Ammon's horn (tissue), 1 donor: ENCODE measurements at regions not wholly inside any gene's neighbourhood (a gene's known extent, or its start where the extent isn't known, plus 50 kb on each side); places are given as distances from the start of the nearest gene placed in this dataset.
A peak's percentile ranks its signal among the peaks of the same experiment; 100 is the strongest.

Source experiments
- DNase-seq: peaks from one replicate; pipeline ENCODE4 v3.0.0-alpha.2; 2016; ENCODE audit warnings: low spot score

GRCh38 chr1:57996400-57996799 is 550.1 kb downstream of the OMA1 start:
- no peak for DNase-seq

DNA sequence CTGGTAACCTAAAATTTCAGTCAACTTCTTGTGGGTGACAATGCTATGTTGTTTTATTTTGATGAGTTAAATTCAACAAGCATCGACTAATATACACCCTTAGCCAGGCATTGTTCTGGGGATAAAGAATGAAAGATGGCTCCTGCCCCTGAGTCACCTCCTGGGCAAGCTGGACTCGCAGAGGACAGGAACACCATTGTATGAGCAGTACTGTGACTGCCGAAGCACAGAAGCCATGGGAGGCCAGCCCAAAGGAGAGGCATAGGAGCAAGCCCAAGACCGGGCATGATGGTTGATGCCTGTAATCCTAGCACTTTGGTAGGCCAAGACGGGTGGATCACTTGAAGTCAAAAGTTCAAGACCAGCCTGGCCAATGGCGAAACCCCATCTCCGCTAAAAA is 555.2 kb downstream of the OMA1 start:
- no peak for DNase-seq

GRCh38 chr1:57989877-57990276 is 556.6 kb downstream of the OMA1 start:
- DNase-seq = no peak

DNA sequence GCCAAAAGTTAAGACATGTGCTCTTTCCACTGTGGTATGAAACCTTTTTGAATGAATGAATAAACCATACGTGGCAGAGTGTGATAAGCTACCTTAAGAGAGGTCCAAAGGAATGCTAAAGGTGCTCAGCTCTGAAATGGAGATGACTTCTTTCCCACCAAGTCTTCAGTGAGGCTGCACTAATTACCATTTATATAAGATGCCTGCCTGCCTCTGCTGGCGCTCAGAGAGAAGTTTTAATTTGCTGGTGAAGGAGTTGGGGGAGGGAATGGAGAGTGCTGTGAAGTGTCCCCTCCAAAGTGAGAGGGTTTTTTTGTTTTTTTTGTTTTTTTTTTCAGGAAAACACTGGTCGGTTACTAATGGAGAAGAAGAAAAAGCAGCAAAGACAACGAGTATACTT is 559.0 kb downstream of the OMA1 start:
- DNase-seq = no peak

- DNase-seq = peak; percentile 12
These were observed 560.1 kb downstream of the OMA1 start for GRCh38 chr1:57986432-57986831.

- no peak for DNase-seq
These were observed 560.4 kb upstream of the DAB1 start for GRCh38 chr1:57984277-57984676.

- no peak for DNase-seq
These were observed 559.6 kb upstream of the DAB1 start for GRCh38 chr1:57983441-57983840.

GRCh38 chr1:57982852-57983251 is 559.0 kb upstream of the DAB1 start:
- no peak for DNase-seq

DNA sequence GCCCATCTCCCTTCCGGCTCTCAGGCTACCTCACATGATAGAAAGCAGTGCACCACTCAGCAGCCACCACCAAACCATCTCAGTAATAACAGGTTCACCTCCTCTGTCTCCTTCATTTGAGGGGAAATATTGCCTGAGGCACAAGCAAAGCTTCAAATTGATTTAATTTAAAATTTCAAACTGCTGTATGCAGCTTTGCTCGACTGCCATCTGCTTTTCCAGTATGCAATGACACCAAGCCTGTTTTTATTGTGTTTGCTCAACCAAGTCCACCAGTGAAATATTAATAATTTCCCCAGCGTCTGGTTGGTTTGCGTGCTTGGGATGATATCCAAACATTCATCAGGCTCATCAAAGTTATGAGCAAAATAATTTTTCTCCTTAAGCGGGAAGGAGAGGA is 552.4 kb upstream of the DAB1 start:
- peak; percentile 22 for DNase-seq

DNA sequence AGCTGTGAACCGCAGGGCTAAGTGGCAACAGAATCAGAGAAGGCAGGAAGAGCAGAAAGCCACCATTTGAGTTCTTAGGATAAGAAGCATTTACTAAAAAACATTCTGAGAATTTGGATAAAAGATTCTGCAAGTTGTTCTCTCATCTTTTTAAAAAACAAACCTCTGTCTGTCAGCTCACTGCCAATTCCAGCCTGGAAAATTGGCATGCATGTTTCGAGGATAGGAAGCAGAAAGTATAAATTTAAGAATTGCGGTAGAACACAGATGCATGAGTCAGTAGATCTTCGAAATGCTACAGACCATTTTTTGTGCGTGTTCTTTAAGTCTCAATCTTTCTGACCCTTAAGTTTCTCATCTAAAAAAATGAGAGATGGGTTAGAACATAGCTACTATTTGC is 544.5 kb upstream of the DAB1 start:
- DNase-seq = no peak

GRCh38 chr1:57966751-57967406 is 543.0 kb upstream of the DAB1 start:
- DNase-seq = no peak

- no peak for DNase-seq
These were observed 542.5 kb upstream of the DAB1 start for GRCh38 chr1:57966340-57966739.

- no peak for DNase-seq
These were observed 539.7 kb upstream of the DAB1 start for GRCh38 chr1:57963581-57963980.

GRCh38 chr1:57959531-57960241 is 535.8 kb upstream of the DAB1 start:
- peak; percentile 82 for DNase-seq

GRCh38 chr1:57957576-57957975 is 533.7 kb upstream of the DAB1 start:
- DNase-seq = no peak

DNA sequence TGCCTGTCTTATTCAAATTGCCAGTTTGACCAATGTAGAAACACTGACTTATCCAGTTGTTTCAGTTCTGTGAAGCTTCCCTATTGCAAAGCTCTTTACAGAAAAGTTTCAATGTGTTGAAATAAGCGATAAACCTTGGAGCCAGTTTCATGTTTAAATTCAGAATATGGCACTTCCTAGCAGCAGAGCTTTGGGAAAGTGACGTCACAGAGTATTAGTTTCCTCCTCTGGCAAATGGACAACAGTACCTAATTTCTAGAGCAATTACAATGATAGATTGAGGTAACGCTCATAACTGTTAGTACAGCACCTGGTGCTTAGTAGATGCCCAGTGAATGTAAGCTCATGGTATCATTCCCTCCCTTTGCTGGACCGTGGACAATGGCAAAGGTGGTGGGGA is 527.5 kb upstream of the DAB1 start:
- DNase-seq = no peak

DNA sequence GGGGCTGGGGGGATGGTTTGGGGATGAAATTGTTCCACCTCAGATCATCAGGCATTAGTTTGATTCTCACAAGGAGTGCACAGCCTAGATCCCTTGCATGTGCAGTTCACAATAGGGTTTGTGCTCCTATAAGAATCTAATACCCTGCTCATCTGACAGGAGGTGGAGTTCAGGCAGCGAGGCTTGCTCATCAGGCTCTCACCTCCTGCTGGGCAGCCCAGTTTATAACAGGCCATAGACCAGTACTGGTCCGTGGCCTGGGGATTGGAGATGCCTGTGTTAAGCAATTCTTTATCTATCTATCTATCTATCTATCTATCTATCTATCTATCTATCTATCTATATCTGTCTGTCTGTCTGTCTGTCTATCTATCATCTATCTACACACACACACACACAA is 525.3 kb upstream of the DAB1 start:
- DNase-seq = no peak

DNA sequence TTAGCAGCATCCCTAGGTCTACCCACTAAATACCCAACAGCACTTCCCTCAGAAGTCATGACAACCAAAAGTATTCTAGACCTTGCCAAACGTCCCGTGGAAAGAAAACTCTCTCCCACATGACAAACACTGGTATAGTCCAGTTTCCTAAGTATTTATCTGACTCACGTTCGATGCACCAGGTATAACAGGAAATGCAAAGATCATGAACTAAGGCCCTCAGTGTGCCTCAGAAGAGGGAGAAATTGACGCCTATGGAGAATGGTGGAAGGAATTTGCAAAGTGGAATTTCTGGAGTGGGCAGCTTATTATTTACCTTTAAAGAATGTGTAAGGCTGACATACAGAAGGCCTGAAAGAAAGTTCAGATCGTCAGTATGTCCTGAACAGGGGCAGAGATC is 523.6 kb upstream of the DAB1 start:
- DNase-seq = no peak

DNA sequence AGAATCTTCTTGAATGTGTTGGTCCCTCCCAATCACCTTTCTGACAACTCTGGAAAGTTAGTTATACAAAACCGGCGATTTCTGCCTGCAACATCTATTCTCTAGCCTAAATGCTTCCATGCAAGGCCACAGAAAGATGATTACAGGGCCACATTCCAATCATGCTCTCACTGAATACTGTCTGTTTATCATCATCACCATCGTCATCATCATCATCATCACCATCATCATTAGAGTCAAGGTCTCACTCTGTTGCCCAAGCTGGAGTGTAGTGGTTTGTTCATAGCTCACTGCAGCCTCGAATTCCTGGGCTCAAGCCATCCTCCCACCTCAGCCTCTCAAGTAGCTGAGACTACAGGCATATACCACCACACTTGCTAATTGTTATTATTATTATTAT is 521.2 kb upstream of the DAB1 start:
- no peak for DNase-seq

DNA sequence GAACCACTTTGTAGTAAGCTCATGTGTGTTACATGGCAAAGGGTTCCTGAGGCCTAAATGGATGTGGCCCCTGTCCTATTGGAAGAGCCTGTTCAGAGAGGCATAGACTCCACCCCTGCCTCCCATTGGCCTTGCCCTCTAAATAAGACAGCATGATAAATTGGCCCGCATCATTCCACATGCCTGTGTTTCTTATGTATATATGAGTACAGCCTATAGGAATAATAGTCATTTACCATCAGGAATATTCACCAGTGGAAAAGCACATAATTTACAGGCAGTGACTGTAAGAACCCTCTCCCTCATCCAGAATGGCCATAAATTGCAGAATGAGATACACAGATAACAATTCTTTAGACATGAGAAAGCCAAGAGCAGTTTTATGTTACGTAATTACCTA is 519.5 kb upstream of the DAB1 start:
- no peak for DNase-seq

- DNase-seq = no peak
These were observed 510.9 kb upstream of the DAB1 start for GRCh38 chr1:57934745-57935144.

DNA sequence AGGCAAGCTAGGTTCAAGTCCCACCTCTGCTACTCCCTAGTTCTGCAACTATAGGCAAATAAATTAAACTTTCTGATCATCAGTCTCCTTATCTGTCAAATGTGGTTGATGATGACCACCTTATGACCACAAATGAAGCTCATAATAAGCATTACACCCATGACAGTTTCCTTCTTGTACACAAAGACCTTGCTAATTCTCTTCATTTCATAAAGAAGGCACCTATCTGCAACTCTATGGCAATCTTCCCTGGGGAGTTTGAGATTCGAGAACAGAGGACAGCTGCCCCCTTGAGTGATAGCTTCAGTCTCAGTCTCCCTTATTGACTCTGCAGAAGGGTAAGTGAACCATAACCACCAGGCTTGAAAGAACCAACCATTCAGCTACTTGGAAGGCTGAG is 503.1 kb upstream of the DAB1 start:
- DNase-seq = no peak

DNA sequence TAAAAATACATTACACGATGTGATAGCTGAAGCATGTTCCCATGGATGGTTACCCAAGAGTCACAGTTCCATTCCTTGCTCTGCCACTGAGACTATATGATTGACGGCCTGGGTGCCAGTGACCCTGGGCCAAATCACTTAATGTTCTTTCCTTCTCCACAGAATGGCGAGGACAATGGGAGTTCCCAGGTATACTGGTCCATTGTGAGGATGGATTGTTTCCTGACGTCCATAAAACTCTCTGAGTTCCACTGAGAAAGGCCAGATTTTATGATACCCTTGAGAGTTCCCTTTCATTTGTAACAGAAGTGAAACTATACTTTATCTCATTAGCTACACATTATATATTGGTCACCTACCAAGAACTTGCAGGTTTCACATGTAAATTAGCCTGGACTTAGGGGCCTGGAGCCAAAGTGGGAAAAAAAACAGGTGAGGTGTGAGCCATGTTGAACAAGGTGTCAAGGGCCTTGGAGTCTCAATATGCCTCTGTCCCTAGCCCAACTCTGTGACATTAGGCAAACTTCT is 502.2 kb upstream of the DAB1 start:
- DNase-seq = no peak

- no peak for DNase-seq
These were observed 501.4 kb upstream of the DAB1 start for GRCh38 chr1:57925226-57925625.
